Stomach (tissue), 8 donors: ENCODE measurements at regions not wholly inside any gene's neighbourhood (a gene's known extent, or its start where the extent isn't known, plus 50 kb on each side); places are given as distances from the start of the nearest gene placed in this dataset.
"Not testable (repeated sequence)": the region's sequence is repeated elsewhere in the genome, so short reads cannot be mapped to it uniquely, and the experiment has no call there.

ENCODE experiments used
- DNase-seq, 2 donors: peaks; one replicate each; pipeline versions ENCODE4 v3.0.0 to v3.0.0-alpha.2; 2013 to 2019
- H3K27ac ChIP-seq, 5 donors: fragments of 200-600 bp in 4 of 5; sonication (generic) in 4 of 5; one replicate each; pipeline ENCODE4 v1.5.1; 2013 to 2019; ENCODE audit warnings: mild to moderate bottlenecking in 1 of 5, moderate library complexity in 1 of 5
- H3K27me3 ChIP-seq, 3 donors: fragments of 200-600 bp; sonication (generic); one replicate each; pipeline ENCODE4 v1.5.1; 2017 to 2019; ENCODE audit warnings: mixed run types in 1 of 3
- H3K36me3 ChIP-seq, 4 donors: fragments of 200-600 bp; sonication (generic); 1 replicate in 3 of 4; 2 replicates in 1 of 4; pipeline ENCODE4 v1.5.1; 2016 to 2019
- H3K4me1 ChIP-seq, 4 donors: fragments of 200-600 bp; sonication (generic); one replicate each; pipeline ENCODE4 v1.5.1; 2016 to 2019
- H3K4me3 ChIP-seq, 4 donors: fragments of 200-600 bp; sonication (generic) in 3 of 4; one replicate each; pipeline ENCODE4 v1.5.1; 2016 to 2019; ENCODE audit warnings: mild to moderate bottlenecking in 1 of 4
- H3K9me3 ChIP-seq, 4 donors: fragments of 200-600 bp; sonication (generic); one replicate each; pipeline ENCODE4 v1.5.1; 2016 to 2019
- CTCF ChIP-seq, 7 experiments: fragments of 450-650 bp in 4 of 7; fragments of 200-600 bp in 3 of 7; sonication (generic) in 3 of 7; IDR thresholded peaks; one replicate each; pipeline ENCODE4 v1.5.1; 2016 to 2019; ENCODE audit warnings: antibody characterized with exemption in 7 of 7, control low read depth in 2 of 7, mild to moderate bottlenecking in 1 of 7
- EP300 ChIP-seq: sonication (generic); formaldehyde crosslinking; IDR thresholded peaks from one replicate; pipeline ENCODE4 v1.6.1; 2017; ENCODE audit warnings: antibody characterized with exemption
- POLR2A ChIP-seq, 4 donors: fragments of 450-650 bp; IDR thresholded peaks; one replicate each; pipeline ENCODE4 v1.6.1; 2016; ENCODE audit warnings: antibody characterized with exemption in 4 of 4, control low read depth in 2 of 4, mild to moderate bottlenecking in 1 of 4, moderate library complexity in 1 of 4
- POLR2AphosphoS5 ChIP-seq, 3 donors: sonication (generic); formaldehyde crosslinking; IDR thresholded peaks; one replicate each; pipeline ENCODE4 v1.6.1; 2016; ENCODE audit warnings: antibody characterized with exemption in 3 of 3
- WGBS, 5 donors: extraction: QIAGEN DNeasy Blood & Tissue Kit in 3 of 5; methylation state at CpG; one replicate each; pipeline versions ENCODE4 v1.1.5 to v1.1.7; 2013 to 2018; 5-methylcytosine and 5-hydroxymethylcytosine counted together
- intact Hi-C: fragments of 100-400 bp; cut with DNase I; formaldehyde crosslinking; loops from one replicate; pipeline ENCODE4 v1.15.1; 2023; ENCODE audit warnings: low total_unique reads
- donor health status: healthy with polysubstance abuse.
- donor health status: Bipolar disorder and iron deficiency.
- donor health status: healthy.

GRCh38 chr10:6929148-6929830, 349.2 kb upstream of the PRKCQ start:
- no peaks in the 10 kb centered on the region for H3K36me3 ChIP-seq
- intact Hi-C loops = no loop called here
- H3K4me1 ChIP-seq = peaks cover 2 to 13% (median 6%) of the 10 kb centered on the region in 4 donors
- DNase-seq = no peak
- H3K9me3 ChIP-seq = peaks cover 0 to under 1% (median 0%) of the 10 kb centered on the region in 4 donors
- H3K4me3 ChIP-seq = no peak overlapping the region
- WGBS, 5 donors = 60 to 66% (median 65%) methylated on average over 9 of the region's 9 CpGs
- no peaks in the 10 kb centered on the region for H3K27me3 ChIP-seq
- TF ChIP-seq CTCF (IDR thresholded peaks at IDR 0.05) = no peak
- TF ChIP-seq POLR2AphosphoS5 (IDR thresholded peaks at IDR 0.05) = no peak
- TF ChIP-seq EP300 = no peak
- TF ChIP-seq POLR2A (IDR thresholded peaks at IDR 0.05) = no peak
- peak overlapping the region in 2 of 5 donors; percentile 40 to 69 for H3K27ac ChIP-seq

- no peak for DNase-seq
- no peak for TF ChIP-seq EP300
- no peak for TF ChIP-seq POLR2A (IDR thresholded peaks at IDR 0.05)
- TF ChIP-seq POLR2AphosphoS5 (IDR thresholded peaks at IDR 0.05) = no peak
- TF ChIP-seq CTCF (IDR thresholded peaks at IDR 0.05) = no peak
- WGBS, 5 donors = 45 to 66% (median 61%) methylated on average over 5 of the region's 5 CpGs
- no peaks in the 10 kb centered on the region for H3K27me3 ChIP-seq
- peak overlapping the region in 3 of 5 donors; percentile 15 to 69 (median 40) for H3K27ac ChIP-seq
- H3K36me3 ChIP-seq = no peaks in the 10 kb centered on the region
- H3K4me1 ChIP-seq = peaks cover 2 to 17% (median 10%) of the 10 kb centered on the region in 4 donors
- intact Hi-C loops = no loop called here
- H3K4me3 ChIP-seq = no peak overlapping the region
- H3K9me3 ChIP-seq = no peaks in the 10 kb centered on the region
Observed at GRCh38 chr10:6928586-6928985, 348.5 kb upstream of the PRKCQ start.

- H3K9me3 ChIP-seq = no peaks in the 10 kb centered on the region
- WGBS, 5 donors = 71 to 96% (median 81%) methylated on average over 2 of the region's 2 CpGs
- H3K4me3 ChIP-seq = no peak overlapping the region
- H3K27me3 ChIP-seq = no peaks in the 10 kb centered on the region
- peaks cover 2 to 17% (median 10%) of the 10 kb centered on the region in 4 donors for H3K4me1 ChIP-seq
- no peaks in the 10 kb centered on the region for H3K36me3 ChIP-seq
- no peak for DNase-seq
- peak overlapping the region in 3 of 5 donors; percentile 27 to 69 (median 40) for H3K27ac ChIP-seq
- intact Hi-C loops = no loop called here
- no peak for TF ChIP-seq EP300
Observed at GRCh38 chr10:6926971-6927370, 346.9 kb upstream of the PRKCQ start.

GRCh38 chr10:6925146-6925545, 345.1 kb upstream of the PRKCQ start:
- WGBS, 5 donors = 83 to 93% (median 85%) methylated on average over 2 of the region's 2 CpGs
- DNase-seq = no peak
- no peaks in the 10 kb centered on the region for H3K27me3 ChIP-seq
- peak overlapping the region in 2 of 5 donors; percentile 24 to 40 for H3K27ac ChIP-seq
- H3K4me1 ChIP-seq = peaks cover 5 to 27% (median 16%) of the 10 kb centered on the region in 4 donors
- no peaks in the 10 kb centered on the region for H3K9me3 ChIP-seq
- H3K36me3 ChIP-seq = no peaks in the 10 kb centered on the region
- no peak overlapping the region for H3K4me3 ChIP-seq
- intact Hi-C loops = no loop called here
- no peak for TF ChIP-seq EP300
- TF ChIP-seq CTCF (IDR thresholded peaks at IDR 0.05) = no peak
- no peak for TF ChIP-seq POLR2AphosphoS5 (IDR thresholded peaks at IDR 0.05)
- no peak for TF ChIP-seq POLR2A (IDR thresholded peaks at IDR 0.05)

GRCh38 chr10:6924166-6924565, 344.1 kb upstream of the PRKCQ start:
- no peak overlapping the region for H3K27ac ChIP-seq
- no peak overlapping the region for H3K4me3 ChIP-seq
- TF ChIP-seq EP300 (no peak), POLR2AphosphoS5 (IDR thresholded peaks at IDR 0.05) (no peak), CTCF (IDR thresholded peaks at IDR 0.05) (no peak), POLR2A (IDR thresholded peaks at IDR 0.05) (no peak)
- intact Hi-C loops = no loop called here
- WGBS, 5 donors = 16 to 36% (median 27%) methylated on average over 4 of the region's 4 CpGs
- peaks cover 9 to 36% (median 20%) of the 10 kb centered on the region in 4 donors for H3K4me1 ChIP-seq
- no peaks in the 10 kb centered on the region for H3K36me3 ChIP-seq
- no peaks in the 10 kb centered on the region for H3K9me3 ChIP-seq
- H3K27me3 ChIP-seq = no peaks in the 10 kb centered on the region
- DNase-seq = peak in 1 of 2 donors; percentile 45

- H3K27ac ChIP-seq, H3K4me3 ChIP-seq, intact Hi-C loops, H3K36me3 ChIP-seq, H3K9me3 ChIP-seq, H3K27me3 ChIP-seq, DNase-seq: not testable (repeated sequence)
- WGBS, 5 donors = 86 to 94% (median 92%) methylated on average over 15 to 16 of the region's 16 CpGs
- peaks cover 7 to 43% (median 20%) of the 10 kb centered on the region in 4 donors for H3K4me1 ChIP-seq
Observed at GRCh38 chr10:6921026-6921425, 340.9 kb upstream of the PRKCQ start.
